ENCODE measurements at regions not wholly inside any gene's neighbourhood (a gene's known extent, or its start where the extent isn't known, plus 50 kb on each side); places are given as distances from the start of the nearest gene placed in this dataset.

GRCh38 chr5:123906698-123907295, 394.8 kb downstream of the CSNK1G3 start:
- DNase-seq = no peak

- DNase-seq = no peak
Observed at GRCh38 chr5:123885081-123885480, 373.1 kb downstream of the CSNK1G3 start.

GRCh38 chr5:123882965-123883345, 371.0 kb downstream of the CSNK1G3 start:
- DNase-seq = no peak

- DNase-seq = no peak
Observed at GRCh38 chr5:123882319-123882964, 370.5 kb downstream of the CSNK1G3 start.

- DNase-seq = no peak
Observed at GRCh38 chr5:123881759-123882244, 369.8 kb downstream of the CSNK1G3 start.

- DNase-seq = no peak
Observed at GRCh38 chr5:123880875-123881274, 368.9 kb downstream of the CSNK1G3 start.

DNA sequence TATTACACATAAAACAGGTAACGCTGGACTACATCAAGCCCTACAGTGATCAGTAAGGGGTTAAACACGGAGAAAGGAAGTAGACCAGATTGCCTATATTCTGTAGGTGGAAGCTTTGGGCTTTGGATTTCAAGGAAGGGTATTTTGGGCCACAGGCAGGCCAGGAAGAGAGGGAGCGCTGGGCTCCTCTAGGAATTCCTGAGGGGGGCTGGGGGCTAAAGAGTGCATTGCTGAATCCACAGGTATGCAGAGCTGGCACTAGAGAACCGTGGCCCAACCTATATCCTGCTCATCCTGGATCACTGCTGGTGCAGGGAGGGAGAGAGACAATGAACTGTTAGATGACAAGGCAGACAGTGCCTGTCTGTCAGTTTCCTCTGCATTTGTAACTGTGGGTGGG, 367.1 kb downstream of the CSNK1G3 start:
- DNase-seq = no peak

DNA sequence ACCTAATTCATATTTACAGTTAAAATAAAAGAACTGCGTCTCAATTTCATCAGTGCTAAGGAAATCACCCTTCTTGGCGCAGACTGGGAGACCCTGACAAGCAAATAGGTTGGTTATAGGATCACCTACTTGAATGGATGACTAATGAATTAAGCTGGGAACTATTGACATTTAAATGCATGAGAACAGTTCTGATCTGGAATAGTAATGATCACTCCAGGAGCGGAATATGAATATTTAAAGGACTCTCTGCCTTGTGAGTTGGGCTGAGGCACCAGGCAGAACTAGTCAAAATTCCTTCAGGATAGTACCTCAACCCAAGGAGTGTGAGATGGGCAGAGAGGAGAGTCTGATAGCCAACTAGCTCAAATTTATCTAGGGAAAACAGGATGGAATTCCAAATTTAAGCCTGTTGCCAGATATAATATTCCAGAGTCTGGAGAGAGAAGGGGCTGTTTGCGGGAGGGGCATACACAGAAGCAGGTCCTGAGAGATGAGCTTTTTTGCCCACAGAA, 364.4 kb downstream of the CSNK1G3 start:
- DNase-seq = no peak

DNA sequence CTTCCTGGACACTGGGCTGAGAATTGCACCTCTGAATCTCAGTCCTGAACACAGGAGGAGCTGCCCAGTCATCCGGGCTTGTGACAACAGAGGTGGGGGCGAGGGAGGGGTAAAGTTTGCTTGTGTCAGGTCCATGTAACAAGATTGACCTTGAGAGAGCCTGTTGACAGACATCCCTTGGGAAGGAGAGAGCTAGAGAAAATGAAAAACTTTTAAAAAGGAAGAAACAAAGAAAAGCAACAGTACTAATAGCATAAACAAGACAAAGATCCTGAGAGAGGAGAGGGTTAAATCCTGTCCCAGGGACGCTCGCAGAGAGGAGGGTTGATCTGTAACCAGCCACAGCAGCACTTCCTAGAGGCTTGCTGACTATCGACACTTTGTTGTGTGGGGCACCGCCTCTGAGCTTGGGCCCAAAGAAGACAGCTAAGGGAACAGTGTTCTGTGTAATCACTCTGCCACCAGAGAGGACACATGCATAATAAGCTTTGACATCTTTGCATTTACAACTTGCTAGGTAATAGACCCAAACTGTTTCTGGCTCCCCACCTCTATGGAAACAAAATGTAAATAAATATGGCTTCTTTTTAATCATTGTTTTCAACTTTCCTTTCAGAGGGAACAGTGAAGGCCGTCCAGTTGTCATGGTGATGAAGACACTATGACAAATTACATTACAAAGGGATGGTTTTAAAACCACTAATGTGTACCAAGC, 363.7 kb downstream of the CSNK1G3 start:
- no peak for DNase-seq

GRCh38 chr5:123874600-123875201, 362.7 kb downstream of the CSNK1G3 start:
- DNase-seq = no peak

DNA sequence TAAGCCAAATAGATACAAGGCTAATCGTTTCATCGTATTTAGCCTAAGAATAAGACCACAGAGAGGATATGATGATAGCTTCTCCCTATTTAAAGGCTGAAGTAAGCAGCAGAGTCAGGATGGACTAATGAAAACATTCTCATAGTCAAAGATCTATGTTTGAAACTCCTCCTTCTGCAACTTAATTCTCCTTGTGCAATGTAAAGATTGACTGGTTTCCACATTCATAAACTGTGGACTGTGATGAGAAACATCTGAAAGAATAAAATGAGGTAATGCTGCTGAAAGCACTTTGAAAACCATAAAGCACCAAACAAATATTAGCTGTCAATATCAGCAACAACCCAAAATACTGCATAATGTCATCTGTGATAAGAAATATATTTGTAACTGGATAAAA, 361.9 kb downstream of the CSNK1G3 start:
- DNase-seq = no peak

DNA sequence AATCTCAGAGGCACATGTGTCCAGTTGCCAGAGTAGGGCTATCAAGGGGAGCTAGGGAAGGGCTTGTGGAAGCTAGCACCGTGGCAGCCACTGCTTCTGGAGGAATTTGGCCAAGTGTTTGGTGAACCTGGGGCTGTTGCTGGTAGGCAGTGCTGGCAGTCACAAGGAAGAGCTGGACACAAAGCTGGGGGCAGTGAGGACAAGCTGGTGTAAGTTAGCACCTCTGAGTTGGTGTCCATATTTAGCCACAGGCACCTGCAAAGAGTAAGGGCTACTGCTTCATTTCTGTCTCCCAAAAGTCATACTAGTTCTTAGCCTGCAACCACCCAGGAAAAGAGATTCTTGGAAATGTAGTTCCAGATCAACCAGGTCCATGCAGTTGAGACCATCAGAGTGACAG, 359.4 kb downstream of the CSNK1G3 start:
- no peak for DNase-seq

GRCh38 chr5:123868881-123869280, 356.9 kb downstream of the CSNK1G3 start:
- DNase-seq = no peak

GRCh38 chr5:123868267-123868666, 356.3 kb downstream of the CSNK1G3 start:
- DNase-seq = no peak

DNA sequence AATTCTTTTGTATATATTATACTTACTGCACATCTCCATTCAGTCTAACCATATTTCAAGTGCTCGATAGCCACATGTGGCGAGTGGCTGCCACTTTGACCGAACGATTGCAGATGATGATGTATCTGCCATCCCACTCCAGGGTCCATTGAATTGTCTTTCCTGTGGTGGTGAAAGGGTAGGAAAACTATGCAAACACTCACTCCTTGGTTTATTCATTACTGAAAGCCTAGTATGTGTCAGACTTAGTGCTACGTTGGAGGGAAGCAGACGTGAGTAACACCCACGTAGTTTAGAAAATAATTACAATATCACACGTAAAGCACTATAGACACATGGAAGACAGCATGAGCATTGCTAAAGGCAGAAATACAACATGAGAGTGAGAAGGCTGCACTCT, 353.7 kb downstream of the CSNK1G3 start:
- DNase-seq = no peak

DNA sequence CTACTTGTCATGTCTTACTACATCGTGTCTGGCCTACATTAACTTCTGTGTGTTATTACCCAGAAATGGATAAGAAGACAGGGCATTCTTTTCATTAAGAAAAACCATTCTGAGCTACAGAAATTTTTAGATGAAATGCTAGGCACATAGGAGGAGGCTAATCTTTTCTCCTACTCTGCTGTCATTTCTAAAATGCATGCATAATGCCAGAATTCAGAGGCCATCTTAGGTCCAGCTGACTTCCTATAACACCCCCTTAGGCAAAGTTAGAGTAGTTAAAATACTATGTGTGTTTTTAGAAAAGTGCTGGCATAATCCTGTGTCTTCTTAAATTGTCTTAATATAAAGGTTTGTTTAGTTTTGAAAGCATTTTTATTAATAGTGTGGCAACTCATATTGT, 352.6 kb downstream of the CSNK1G3 start:
- DNase-seq = no peak

GRCh38 chr5:123858938-123859337, 347.0 kb downstream of the CSNK1G3 start:
- DNase-seq = no peak

DNA sequence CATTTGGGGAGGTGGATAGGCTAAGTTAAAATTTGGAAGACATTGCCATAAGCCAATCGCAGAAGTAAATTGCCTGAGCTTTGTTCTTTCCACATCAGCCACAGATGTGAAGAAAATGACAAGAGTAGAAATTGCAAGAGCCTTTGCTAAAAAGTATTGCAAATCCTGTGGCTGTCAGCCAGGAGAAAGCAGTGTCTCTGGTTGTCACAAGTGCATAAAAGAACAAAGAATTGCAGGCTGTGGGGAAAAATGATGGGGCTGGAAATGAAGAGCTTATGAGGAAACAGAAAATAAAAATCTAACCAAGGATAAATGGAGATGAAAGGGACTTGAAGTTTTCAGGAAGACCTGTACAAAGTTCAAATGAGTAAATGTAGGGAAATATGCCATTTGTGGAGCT, 344.8 kb downstream of the CSNK1G3 start:
- DNase-seq = no peak

GRCh38 chr5:123855609-123856008, 343.6 kb downstream of the CSNK1G3 start:
- no peak for DNase-seq

DNA sequence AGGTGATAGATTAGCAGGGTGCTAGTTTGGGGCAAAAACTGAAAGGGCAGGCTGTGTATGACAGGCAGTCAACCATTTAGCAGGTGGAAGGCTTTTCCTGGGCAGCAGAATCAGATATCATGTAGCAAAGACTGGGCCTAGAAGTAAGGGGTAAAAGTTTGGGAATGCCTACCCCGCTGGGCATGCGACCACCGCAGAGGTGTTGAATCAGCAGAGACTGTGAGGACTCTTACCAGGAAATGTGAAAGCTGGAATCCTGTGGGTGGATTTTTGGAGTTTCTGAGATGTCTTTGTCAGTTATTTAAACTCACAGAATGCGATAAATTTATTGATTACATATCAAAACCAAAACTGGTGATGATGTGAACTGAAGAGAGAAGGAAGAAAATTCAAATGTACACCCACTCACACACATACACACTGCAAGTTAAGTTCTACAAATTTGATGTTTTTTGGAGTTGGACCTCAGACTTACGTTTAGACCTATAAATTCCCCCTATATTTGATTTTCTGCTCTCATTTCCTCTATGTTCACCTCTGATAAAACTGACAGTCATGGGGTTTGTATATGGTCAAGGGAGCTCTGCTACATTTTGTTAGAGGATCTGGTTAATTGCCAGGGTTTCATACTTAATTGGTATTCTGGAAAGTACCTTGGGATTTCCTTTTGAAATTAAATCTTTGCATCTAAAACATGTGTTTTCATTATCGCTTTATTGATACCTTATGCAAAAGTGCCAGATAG, 333.6 kb downstream of the CSNK1G3 start:
- no peak for DNase-seq

- DNase-seq = no peak
Observed at GRCh38 chr5:123844873-123845272, 332.9 kb downstream of the CSNK1G3 start.

GRCh38 chr5:123835421-123835820, 323.4 kb downstream of the CSNK1G3 start:
- DNase-seq = no peak

GRCh38 chr5:123830575-123830974, 318.6 kb downstream of the CSNK1G3 start:
- DNase-seq = no peak
